ENCODE measurements at regions not wholly inside any gene's neighbourhood (a gene's known extent, or its start where the extent isn't known, plus 50 kb on each side); places are given as distances from the start of the nearest gene placed in this dataset.

GRCh38 chr6:164014346-164015087 is 600.0 kb downstream of the QKI start:
- TF ChIP-seq EZH2 (IDR thresholded peaks at IDR 0.05) (no peak), FOXP2 (optimal IDR thresholded peaks at IDR 0.05; ENCODE audit: control extremely low read depth, extremely low read length, insufficient read depth) (no peak)
